H54 (cell line): ENCODE measurements at regions not wholly inside any gene's neighbourhood (a gene's known extent, or its start where the extent isn't known, plus 50 kb on each side); places are given as distances from the start of the nearest gene placed in this dataset.

Source experiments
- DNase-seq: peaks from one replicate; pipeline ENCODE4 v3.0.0; 2011; ENCODE audit warnings: low spot score, mixed read lengths; ENCODE audit not compliant: insufficient read length
- FAIRE-seq: peaks from 3 replicates; lab custom pipeline; 2011; peaks lifted over from hg19 to GRCh38; lab: Jason Lieb, UNC
- POLR2A ChIP-seq: IDR thresholded peaks from 2 replicates; pipeline ENCODE4 v1.6.1; 2011; ENCODE audit warnings: low read depth, mild to moderate bottlenecking, low read length

- no peak for FAIRE-seq
- DNase-seq, result no peak
- TF ChIP-seq POLR2A, result no peak
Observed at GRCh38 chr10:58913717-58914116, 262.7 kb upstream of the PHYHIPL start.

GRCh38 chr10:58918887-58919286 lies 257.6 kb upstream of the PHYHIPL start:
- FAIRE-seq (no peak), DNase-seq (no peak)
- no peak for TF ChIP-seq POLR2A

GRCh38 chr10:58919927-58920654 lies 256.4 kb upstream of the PHYHIPL start:
- TF ChIP-seq POLR2A, result no peak
- peak; percentile 100 for FAIRE-seq
- peak; percentile 76 for DNase-seq

GRCh38 chr10:58920655-58921003 lies 255.8 kb upstream of the PHYHIPL start:
- FAIRE-seq, result no peak
- TF ChIP-seq POLR2A, result no peak
- DNase-seq, result no peak

- DNase-seq, result no peak
- no peak for FAIRE-seq
- TF ChIP-seq POLR2A, result no peak
Observed at GRCh38 chr10:58921421-58921855, 255.0 kb upstream of the PHYHIPL start.

- no peak for TF ChIP-seq POLR2A
- DNase-seq, result no peak
- FAIRE-seq, result no peak
Observed at GRCh38 chr10:58925381-58925780, 251.1 kb upstream of the PHYHIPL start.

- TF ChIP-seq POLR2A, result no peak
- FAIRE-seq (peak; percentile 23), DNase-seq (no peak)
Observed at GRCh38 chr10:58930500-58930899, 245.9 kb upstream of the PHYHIPL start.

- no peak for TF ChIP-seq POLR2A
- FAIRE-seq, result peak; percentile 57
Observed at GRCh38 chr10:58932126-58932525, 244.3 kb upstream of the PHYHIPL start.

GRCh38 chr10:58932577-58933314 lies 243.7 kb upstream of the PHYHIPL start:
- no peak for FAIRE-seq
- no peak for TF ChIP-seq POLR2A
- no peak for DNase-seq

More at GRCh38 chr10:58932126-58932525, 244.3 kb upstream of the PHYHIPL start:
- DNase-seq, result no peak

GRCh38 chr10:58936364-58936763 lies 240.1 kb upstream of the PHYHIPL start:
- FAIRE-seq, result no peak

GRCh38 chr10:58937423-58937822 lies 239.0 kb upstream of the PHYHIPL start:
- FAIRE-seq, result no peak
- DNase-seq, result no peak
- no peak for TF ChIP-seq POLR2A

More at GRCh38 chr10:58936364-58936763, 240.1 kb upstream of the PHYHIPL start:
- no peak for TF ChIP-seq POLR2A
- no peak for DNase-seq

- no peak for TF ChIP-seq POLR2A
- FAIRE-seq (peak; percentile 91), DNase-seq (no peak)
Observed at GRCh38 chr10:58942724-58943123, 233.7 kb upstream of the PHYHIPL start.

GRCh38 chr10:58943256-58943890 lies 233.1 kb upstream of the PHYHIPL start:
- peak; percentile 69 for FAIRE-seq
- TF ChIP-seq POLR2A, result no peak

GRCh38 chr10:58943960-58944359 lies 232.5 kb upstream of the PHYHIPL start:
- DNase-seq, result no peak
- no peak for TF ChIP-seq POLR2A
- no peak for FAIRE-seq

More at GRCh38 chr10:58943256-58943890, 233.1 kb upstream of the PHYHIPL start:
- no peak for DNase-seq
